ENCODE measurements at regions not wholly inside any gene's neighbourhood (a gene's known extent, or its start where the extent isn't known, plus 50 kb on each side); places are given as distances from the start of the nearest gene placed in this dataset.

- TF ChIP-seq CTCF (conservative IDR thresholded peaks at IDR 0.05; ENCODE audit: low read depth, low read length) (peak; percentile 77), EZH2phosphoT487 (IDR thresholded peaks at IDR 0.05; ENCODE audit: borderline replicate concordance, low read length) (no peak)
Observed at GRCh38 chr3:132253262-132253878, 63.8 kb upstream of the ACP3 start.

All from PC-3 (cell line).